ENCODE measurements at regions not wholly inside any gene's neighbourhood (a gene's known extent, or its start where the extent isn't known, plus 50 kb on each side); places are given as distances from the start of the nearest gene placed in this dataset.

- no peak overlapping the region for H3K4me3 ChIP-seq (ENCODE audit: low read length)
- no peak for TF ChIP-seq CTCF (conservative IDR thresholded peaks at IDR 0.05; ENCODE audit: low read depth, low read length)
- no peak for DNase-seq (ENCODE audit: low read depth)
Observed at GRCh38 chr12:24038211-24038997, 88.9 kb upstream of the SOX5 start.

- TF ChIP-seq CTCF (conservative IDR thresholded peaks at IDR 0.05; ENCODE audit: low read depth, low read length), result no peak
- DNase-seq (ENCODE audit: low read depth), result no peak
- no peak overlapping the region for H3K4me3 ChIP-seq (ENCODE audit: low read length)
Observed at GRCh38 chr12:24036438-24037216, 87.2 kb upstream of the SOX5 start.

- TF ChIP-seq CTCF (conservative IDR thresholded peaks at IDR 0.05; ENCODE audit: low read depth, low read length), result no peak
- H3K4me3 ChIP-seq (ENCODE audit: low read length), result no peak overlapping the region
- no peak for DNase-seq (ENCODE audit: low read depth)
Observed at GRCh38 chr12:24034894-24035293, 85.4 kb upstream of the SOX5 start.

GRCh38 chr12:24034160-24034559 is 84.7 kb upstream of the SOX5 start:
- TF ChIP-seq CTCF (conservative IDR thresholded peaks at IDR 0.05; ENCODE audit: low read depth, low read length), result no peak
- no peak overlapping the region for H3K4me3 ChIP-seq (ENCODE audit: low read length)
- DNase-seq (ENCODE audit: low read depth), result no peak

GRCh38 chr12:24027352-24027751 is 77.9 kb upstream of the SOX5 start:
- no peak overlapping the region for H3K4me3 ChIP-seq (ENCODE audit: low read length)
- TF ChIP-seq CTCF (conservative IDR thresholded peaks at IDR 0.05; ENCODE audit: low read depth, low read length), result no peak
- DNase-seq (ENCODE audit: low read depth), result no peak

GRCh38 chr12:24025153-24025798 is 75.8 kb upstream of the SOX5 start:
- peak; percentile 70 for TF ChIP-seq CTCF (conservative IDR thresholded peaks at IDR 0.05; ENCODE audit: low read depth, low read length)
- no peak overlapping the region for H3K4me3 ChIP-seq (ENCODE audit: low read length)
- no peak for DNase-seq (ENCODE audit: low read depth)
